ENCODE measurements at regions not wholly inside any gene's neighbourhood (a gene's known extent, or its start where the extent isn't known, plus 50 kb on each side); places are given as distances from the start of the nearest gene placed in this dataset.

DNA sequence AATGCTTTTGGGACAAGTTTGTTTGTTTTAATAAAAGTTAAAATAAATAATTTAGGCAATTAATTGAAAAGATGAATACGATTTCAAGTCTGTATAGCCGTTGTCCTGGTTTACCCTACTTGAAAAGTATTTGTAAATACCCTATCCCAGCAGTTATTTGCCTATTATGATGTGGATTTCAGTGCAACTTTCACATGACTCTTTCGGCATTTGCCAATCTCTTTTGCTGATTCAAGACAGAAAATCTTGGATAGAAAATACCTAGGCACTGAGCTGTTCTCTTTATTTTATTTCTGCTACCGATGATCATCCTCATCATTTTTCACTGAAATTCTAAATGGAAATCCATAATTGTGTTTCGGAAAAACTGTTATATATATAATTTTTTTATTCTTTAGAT, 125.9 kb upstream of the FZD8 start (continued):
- TF ChIP-seq, protein P1, sequence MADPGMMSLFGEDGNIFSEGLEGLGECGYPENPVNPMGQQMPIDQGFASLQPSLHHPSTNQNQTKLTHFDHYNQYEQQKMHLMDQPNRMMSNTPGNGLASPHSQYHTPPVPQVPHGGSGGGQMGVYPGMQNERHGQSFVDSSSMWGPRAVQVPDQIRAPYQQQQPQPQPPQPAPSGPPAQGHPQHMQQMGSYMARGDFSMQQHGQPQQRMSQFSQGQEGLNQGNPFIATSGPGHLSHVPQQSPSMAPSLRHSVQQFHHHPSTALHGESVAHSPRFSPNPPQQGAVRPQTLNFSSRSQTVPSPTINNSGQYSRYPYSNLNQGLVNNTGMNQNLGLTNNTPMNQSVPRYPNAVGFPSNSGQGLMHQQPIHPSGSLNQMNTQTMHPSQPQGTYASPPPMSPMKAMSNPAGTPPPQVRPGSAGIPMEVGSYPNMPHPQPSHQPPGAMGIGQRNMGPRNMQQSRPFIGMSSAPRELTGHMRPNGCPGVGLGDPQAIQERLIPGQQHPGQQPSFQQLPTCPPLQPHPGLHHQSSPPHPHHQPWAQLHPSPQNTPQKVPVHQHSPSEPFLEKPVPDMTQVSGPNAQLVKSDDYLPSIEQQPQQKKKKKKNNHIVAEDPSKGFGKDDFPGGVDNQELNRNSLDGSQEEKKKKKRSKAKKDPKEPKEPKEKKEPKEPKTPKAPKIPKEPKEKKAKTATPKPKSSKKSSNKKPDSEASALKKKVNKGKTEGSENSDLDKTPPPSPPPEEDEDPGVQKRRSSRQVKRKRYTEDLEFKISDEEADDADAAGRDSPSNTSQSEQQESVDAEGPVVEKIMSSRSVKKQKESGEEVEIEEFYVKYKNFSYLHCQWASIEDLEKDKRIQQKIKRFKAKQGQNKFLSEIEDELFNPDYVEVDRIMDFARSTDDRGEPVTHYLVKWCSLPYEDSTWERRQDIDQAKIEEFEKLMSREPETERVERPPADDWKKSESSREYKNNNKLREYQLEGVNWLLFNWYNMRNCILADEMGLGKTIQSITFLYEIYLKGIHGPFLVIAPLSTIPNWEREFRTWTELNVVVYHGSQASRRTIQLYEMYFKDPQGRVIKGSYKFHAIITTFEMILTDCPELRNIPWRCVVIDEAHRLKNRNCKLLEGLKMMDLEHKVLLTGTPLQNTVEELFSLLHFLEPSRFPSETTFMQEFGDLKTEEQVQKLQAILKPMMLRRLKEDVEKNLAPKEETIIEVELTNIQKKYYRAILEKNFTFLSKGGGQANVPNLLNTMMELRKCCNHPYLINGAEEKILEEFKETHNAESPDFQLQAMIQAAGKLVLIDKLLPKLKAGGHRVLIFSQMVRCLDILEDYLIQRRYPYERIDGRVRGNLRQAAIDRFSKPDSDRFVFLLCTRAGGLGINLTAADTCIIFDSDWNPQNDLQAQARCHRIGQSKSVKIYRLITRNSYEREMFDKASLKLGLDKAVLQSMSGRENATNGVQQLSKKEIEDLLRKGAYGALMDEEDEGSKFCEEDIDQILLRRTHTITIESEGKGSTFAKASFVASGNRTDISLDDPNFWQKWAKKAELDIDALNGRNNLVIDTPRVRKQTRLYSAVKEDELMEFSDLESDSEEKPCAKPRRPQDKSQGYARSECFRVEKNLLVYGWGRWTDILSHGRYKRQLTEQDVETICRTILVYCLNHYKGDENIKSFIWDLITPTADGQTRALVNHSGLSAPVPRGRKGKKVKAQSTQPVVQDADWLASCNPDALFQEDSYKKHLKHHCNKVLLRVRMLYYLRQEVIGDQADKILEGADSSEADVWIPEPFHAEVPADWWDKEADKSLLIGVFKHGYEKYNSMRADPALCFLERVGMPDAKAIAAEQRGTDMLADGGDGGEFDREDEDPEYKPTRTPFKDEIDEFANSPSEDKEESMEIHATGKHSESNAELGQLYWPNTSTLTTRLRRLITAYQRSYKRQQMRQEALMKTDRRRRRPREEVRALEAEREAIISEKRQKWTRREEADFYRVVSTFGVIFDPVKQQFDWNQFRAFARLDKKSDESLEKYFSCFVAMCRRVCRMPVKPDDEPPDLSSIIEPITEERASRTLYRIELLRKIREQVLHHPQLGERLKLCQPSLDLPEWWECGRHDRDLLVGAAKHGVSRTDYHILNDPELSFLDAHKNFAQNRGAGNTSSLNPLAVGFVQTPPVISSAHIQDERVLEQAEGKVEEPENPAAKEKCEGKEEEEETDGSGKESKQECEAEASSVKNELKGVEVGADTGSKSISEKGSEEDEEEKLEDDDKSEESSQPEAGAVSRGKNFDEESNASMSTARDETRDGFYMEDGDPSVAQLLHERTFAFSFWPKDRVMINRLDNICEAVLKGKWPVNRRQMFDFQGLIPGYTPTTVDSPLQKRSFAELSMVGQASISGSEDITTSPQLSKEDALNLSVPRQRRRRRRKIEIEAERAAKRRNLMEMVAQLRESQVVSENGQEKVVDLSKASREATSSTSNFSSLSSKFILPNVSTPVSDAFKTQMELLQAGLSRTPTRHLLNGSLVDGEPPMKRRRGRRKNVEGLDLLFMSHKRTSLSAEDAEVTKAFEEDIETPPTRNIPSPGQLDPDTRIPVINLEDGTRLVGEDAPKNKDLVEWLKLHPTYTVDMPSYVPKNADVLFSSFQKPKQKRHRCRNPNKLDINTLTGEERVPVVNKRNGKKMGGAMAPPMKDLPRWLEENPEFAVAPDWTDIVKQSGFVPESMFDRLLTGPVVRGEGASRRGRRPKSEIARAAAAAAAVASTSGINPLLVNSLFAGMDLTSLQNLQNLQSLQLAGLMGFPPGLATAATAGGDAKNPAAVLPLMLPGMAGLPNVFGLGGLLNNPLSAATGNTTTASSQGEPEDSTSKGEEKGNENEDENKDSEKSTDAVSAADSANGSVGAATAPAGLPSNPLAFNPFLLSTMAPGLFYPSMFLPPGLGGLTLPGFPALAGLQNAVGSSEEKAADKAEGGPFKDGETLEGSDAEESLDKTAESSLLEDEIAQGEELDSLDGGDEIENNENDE (IDR thresholded peaks at IDR 0.05; ENCODE audit: insufficient replicate concordance, low read length): no peak
- TF ChIP-seq RBBP5 (IDR thresholded peaks at IDR 0.05; ENCODE audit: borderline replicate concordance, low read depth, low read length): no peak
- TF ChIP-seq CHD2 (IDR thresholded peaks at IDR 0.05; ENCODE audit: low read length): no peak
- no peak for TF ChIP-seq KDM5A (IDR thresholded peaks at IDR 0.05; ENCODE audit: low read length)
- TF ChIP-seq JUN (IDR thresholded peaks at IDR 0.05; ENCODE audit: low read depth, low read length): no peak
- TF ChIP-seq TCF12 (IDR thresholded peaks at IDR 0.05; ENCODE audit: low read depth, low read length): no peak
- no peak for TF ChIP-seq BRCA1 (IDR thresholded peaks at IDR 0.05; ENCODE audit: low read depth, low read length)
- no peak for TF ChIP-seq PHF8 (conservative IDR thresholded peaks at IDR 0.05; ENCODE audit: low read depth, low read length)
- TF ChIP-seq CEBPB (IDR thresholded peaks at IDR 0.05; ENCODE audit: low read depth, low read length): no peak
- no peak for TF ChIP-seq CBX5 (IDR thresholded peaks at IDR 0.05; ENCODE audit: low read depth, low read length)
